Adipocyte (in vitro differentiated cells): ENCODE measurements at regions not wholly inside any gene's neighbourhood (a gene's known extent, or its start where the extent isn't known, plus 50 kb on each side); places are given as distances from the start of the nearest gene placed in this dataset.
A peak's percentile ranks its signal among the peaks of the same experiment; 100 is the strongest.

Experiments used
- DNase-seq: peaks from one replicate; pipeline ENCODE4 v3.0.0-alpha.2; 2015; ENCODE audit warnings: low read depth
- H3K27me3 ChIP-seq: replicated peaks from 2 replicates; pipeline ENCODE4 v1.7.0; 2013; ENCODE audit warnings: mild to moderate bottlenecking, low read length, moderate library complexity; ENCODE audit not compliant: control insufficient read depth, insufficient read depth
- H3K36me3 ChIP-seq: 2 replicates; pipeline ENCODE4 v1.7.0; 2013; ENCODE audit warnings: low read length, mild to moderate bottlenecking, moderate library complexity; ENCODE audit not compliant: control insufficient read depth, insufficient read depth, severe bottlenecking
- H3K4me1 ChIP-seq: 2 replicates; pipeline ENCODE4 v1.7.0; 2013; ENCODE audit warnings: mild to moderate bottlenecking, low read length, moderate library complexity; ENCODE audit not compliant: control insufficient read depth, insufficient read depth
- H3K4me3 ChIP-seq: 2 replicates; pipeline ENCODE4 v1.7.0; 2013; ENCODE audit warnings: mild to moderate bottlenecking, low read length, moderate library complexity
- H3K9ac ChIP-seq: 2 replicates; pipeline ENCODE4 v1.7.0; 2013; ENCODE audit warnings: mild to moderate bottlenecking, low read length, moderate library complexity
- H3K9me3 ChIP-seq: 2 replicates; pipeline ENCODE4 v1.7.0; 2013; ENCODE audit warnings: mild to moderate bottlenecking, low read length, moderate library complexity; ENCODE audit not compliant: control insufficient read depth

DNA sequence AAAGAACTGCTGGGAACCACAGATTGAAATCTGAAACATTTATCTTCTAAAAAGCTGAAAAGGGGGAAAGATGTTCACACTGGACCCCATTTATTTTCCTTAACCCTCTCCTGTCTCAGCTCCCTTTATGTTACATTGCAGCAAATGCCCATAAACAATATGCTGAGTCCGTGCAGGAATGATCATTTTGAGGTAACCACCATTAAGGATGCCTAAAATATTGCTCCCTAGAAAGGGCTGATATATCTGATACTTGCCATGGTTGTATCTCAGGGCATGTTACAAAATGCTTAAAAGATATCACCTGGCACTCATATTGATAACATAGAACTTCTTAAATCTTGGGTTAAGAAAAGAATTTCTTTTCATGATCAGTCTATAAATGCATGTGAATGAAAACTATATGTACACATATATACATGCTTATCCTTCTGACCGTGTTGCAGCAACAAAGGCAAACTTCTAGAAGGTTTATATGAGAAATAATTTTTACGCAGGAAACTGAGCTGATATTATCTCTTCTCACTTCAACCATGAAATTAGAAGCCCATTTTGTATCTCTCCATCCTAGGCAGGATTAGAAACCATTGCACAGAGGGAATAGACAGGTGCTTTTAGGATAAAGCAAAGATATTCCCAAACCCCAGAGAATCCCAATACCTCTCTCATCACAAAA, 362.7 kb upstream of the SLC30A5 start:
- Histone ChIP-seq H3K9me3 (no peaks in the 10 kb centered on the region), H3K4me3 (no peak overlapping the region), H3K27me3 (no peaks in the 10 kb centered on the region), H3K4me1 (peaks cover 12% of the 10 kb centered on the region), H3K9ac (no peak overlapping the region), H3K36me3 (no peaks in the 10 kb centered on the region)
- no peak for DNase-seq

- H3K4me1 ChIP-seq: peaks cover 12% of the 10 kb centered on the region
- no peak for DNase-seq
- H3K9me3 ChIP-seq: no peaks in the 10 kb centered on the region
- H3K27me3 ChIP-seq: no peaks in the 10 kb centered on the region
- no peak overlapping the region for H3K4me3 ChIP-seq
- H3K36me3 ChIP-seq: no peaks in the 10 kb centered on the region
- no peak overlapping the region for H3K9ac ChIP-seq
Observed at GRCh38 chr5:68732251-68732650, 361.6 kb upstream of the SLC30A5 start.

GRCh38 chr5:68734781-68735180, 359.0 kb upstream of the SLC30A5 start:
- Histone ChIP-seq H3K9ac (no peak overlapping the region), H3K4me1 (peaks cover 12% of the 10 kb centered on the region), H3K36me3 (no peaks in the 10 kb centered on the region), H3K27me3 (no peaks in the 10 kb centered on the region), H3K4me3 (no peak overlapping the region), H3K9me3 (no peaks in the 10 kb centered on the region)
- DNase-seq: no peak

GRCh38 chr5:68738236-68738635, 355.6 kb upstream of the SLC30A5 start:
- no peak for DNase-seq
- H3K4me3 ChIP-seq: no peak overlapping the region
- H3K27me3 ChIP-seq: no peaks in the 10 kb centered on the region
- H3K9me3 ChIP-seq: no peaks in the 10 kb centered on the region
- H3K36me3 ChIP-seq: no peaks in the 10 kb centered on the region
- H3K4me1 ChIP-seq: no peaks in the 10 kb centered on the region
- H3K9ac ChIP-seq: no peak overlapping the region

GRCh38 chr5:68738841-68739240, 355.0 kb upstream of the SLC30A5 start:
- H3K4me1 ChIP-seq: no peaks in the 10 kb centered on the region
- H3K36me3 ChIP-seq: no peaks in the 10 kb centered on the region
- no peak overlapping the region for H3K4me3 ChIP-seq
- H3K9me3 ChIP-seq: no peaks in the 10 kb centered on the region
- no peaks in the 10 kb centered on the region for H3K27me3 ChIP-seq
- no peak for DNase-seq
- H3K9ac ChIP-seq: no peak overlapping the region

DNA sequence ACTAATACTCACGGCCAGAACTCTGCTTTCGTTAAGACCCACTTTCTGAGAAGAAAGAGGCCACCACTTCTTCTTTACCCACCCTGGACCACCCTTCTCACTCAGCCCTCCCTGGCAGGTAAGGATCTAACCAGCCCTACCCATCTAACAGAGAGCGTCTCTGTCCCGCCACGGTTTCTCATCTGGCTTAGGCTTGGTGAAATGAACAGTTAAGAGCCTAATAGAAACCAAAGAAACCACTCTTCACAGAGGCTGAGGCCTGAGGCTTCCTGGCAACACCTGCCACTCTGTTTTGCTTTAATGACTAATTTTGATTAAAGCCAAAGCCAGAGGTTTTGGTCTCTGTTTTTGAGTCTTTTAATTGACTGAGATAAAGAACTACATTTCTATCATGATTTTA, 354.1 kb upstream of the SLC30A5 start:
- DNase-seq: no peak
- Histone ChIP-seq H3K4me1 (no peaks in the 10 kb centered on the region), H3K36me3 (no peaks in the 10 kb centered on the region), H3K4me3 (no peak overlapping the region), H3K9me3 (no peaks in the 10 kb centered on the region), H3K9ac (no peak overlapping the region), H3K27me3 (no peaks in the 10 kb centered on the region)

DNA sequence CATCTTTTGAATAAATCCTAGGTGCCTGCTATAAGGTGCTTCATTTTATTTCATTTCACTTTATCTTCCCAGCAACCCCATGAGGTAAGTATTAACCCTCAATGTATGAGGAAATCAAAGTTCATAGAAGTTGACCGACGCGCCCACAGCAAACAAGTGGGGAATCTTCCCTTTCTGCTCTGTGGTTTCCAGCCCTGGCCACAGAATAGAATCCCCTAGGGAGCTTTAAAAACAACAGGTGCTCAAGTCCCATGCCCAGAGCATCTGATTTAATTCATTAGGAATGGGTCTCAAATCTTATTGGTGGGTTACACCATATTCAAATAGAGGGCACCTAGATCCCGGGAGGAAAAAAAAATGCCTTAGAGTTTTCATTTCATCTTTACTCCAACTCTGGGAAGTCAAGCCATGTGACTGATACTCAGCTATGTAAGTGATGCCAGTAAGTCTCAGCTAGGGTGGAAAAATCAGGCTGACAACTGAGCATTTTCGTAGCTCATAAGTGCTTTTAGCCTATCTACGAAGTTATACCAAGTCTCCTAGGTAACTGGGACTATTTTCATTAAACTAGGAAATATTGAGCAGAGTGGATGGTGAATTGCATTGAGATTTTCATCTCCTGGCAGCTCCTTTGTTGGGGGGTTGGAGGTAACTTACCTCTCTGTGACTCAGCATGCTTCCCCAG, 353.4 kb upstream of the SLC30A5 start:
- H3K4me1 ChIP-seq: no peaks in the 10 kb centered on the region
- H3K36me3 ChIP-seq: no peaks in the 10 kb centered on the region
- H3K9ac ChIP-seq: no peak overlapping the region
- H3K4me3 ChIP-seq: no peak overlapping the region
- no peak for DNase-seq
- no peaks in the 10 kb centered on the region for H3K9me3 ChIP-seq
- H3K27me3 ChIP-seq: no peaks in the 10 kb centered on the region

GRCh38 chr5:68744206-68744605, 349.6 kb upstream of the SLC30A5 start:
- Histone ChIP-seq H3K9ac (no peak overlapping the region), H3K27me3 (no peaks in the 10 kb centered on the region), H3K4me3 (no peak overlapping the region), H3K36me3 (no peaks in the 10 kb centered on the region), H3K9me3 (no peaks in the 10 kb centered on the region), H3K4me1 (no peaks in the 10 kb centered on the region)
- DNase-seq: no peak

DNA sequence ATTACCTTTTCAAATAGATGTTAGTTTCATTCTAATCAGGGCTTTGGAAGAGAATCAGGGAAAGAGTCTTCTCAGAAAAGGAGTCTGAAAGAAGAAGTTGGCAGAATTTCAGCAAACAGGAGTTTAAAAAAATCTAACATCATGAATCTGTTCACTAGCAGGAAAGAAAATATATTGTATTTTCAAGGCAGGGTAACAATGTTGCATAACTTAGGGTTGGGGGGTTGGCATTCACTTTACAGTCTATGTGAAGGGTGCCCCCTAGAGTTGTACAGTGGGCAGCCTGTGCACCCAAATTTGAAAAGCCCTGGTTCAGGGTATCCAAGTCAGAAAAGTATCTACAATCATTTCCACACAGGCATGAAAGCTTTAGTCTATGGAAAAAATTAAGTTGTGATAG, 348.4 kb upstream of the SLC30A5 start:
- no peak overlapping the region for H3K9ac ChIP-seq
- no peaks in the 10 kb centered on the region for H3K36me3 ChIP-seq
- H3K27me3 ChIP-seq: no peaks in the 10 kb centered on the region
- no peaks in the 10 kb centered on the region for H3K4me1 ChIP-seq
- peak; percentile 60 for DNase-seq
- H3K9me3 ChIP-seq: no peaks in the 10 kb centered on the region
- H3K4me3 ChIP-seq: no peak overlapping the region

- Histone ChIP-seq H3K27me3 (no peaks in the 10 kb centered on the region), H3K36me3 (no peaks in the 10 kb centered on the region), H3K9me3 (no peaks in the 10 kb centered on the region), H3K9ac (no peak overlapping the region), H3K4me1 (no peaks in the 10 kb centered on the region), H3K4me3 (no peak overlapping the region)
- no peak for DNase-seq
Observed at GRCh38 chr5:68746220-68746619, 347.6 kb upstream of the SLC30A5 start.

GRCh38 chr5:68746643-68747420, 347.0 kb upstream of the SLC30A5 start:
- no peak for DNase-seq
- Histone ChIP-seq H3K36me3 (no peaks in the 10 kb centered on the region), H3K27me3 (no peaks in the 10 kb centered on the region), H3K4me1 (no peaks in the 10 kb centered on the region), H3K9ac (no peak overlapping the region), H3K9me3 (no peaks in the 10 kb centered on the region), H3K4me3 (no peak overlapping the region)
